ENCODE measurements at regions not wholly inside any gene's neighbourhood (a gene's known extent, or its start where the extent isn't known, plus 50 kb on each side); places are given as distances from the start of the nearest gene placed in this dataset.

DNA sequence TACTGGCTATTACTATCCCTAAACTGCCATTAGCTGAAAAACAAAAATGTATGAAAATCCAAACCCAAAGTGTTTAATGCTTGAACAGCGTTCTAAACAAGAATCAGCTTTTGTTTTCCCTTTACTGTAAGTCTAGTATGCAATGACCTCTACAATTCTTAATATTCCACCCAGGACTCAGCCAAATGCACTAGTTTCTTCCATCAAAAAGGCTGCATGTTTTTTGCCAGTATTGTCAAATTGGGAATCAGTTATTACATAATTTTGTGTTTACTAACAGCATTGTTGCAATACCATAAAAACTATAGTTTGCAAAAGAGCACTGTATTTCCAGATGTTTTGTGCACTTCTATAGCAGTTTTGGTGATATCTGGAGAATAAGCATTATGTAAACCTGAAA is 634.5 kb downstream of the LTN1 start:
- TF ChIP-seq, protein P1, sequence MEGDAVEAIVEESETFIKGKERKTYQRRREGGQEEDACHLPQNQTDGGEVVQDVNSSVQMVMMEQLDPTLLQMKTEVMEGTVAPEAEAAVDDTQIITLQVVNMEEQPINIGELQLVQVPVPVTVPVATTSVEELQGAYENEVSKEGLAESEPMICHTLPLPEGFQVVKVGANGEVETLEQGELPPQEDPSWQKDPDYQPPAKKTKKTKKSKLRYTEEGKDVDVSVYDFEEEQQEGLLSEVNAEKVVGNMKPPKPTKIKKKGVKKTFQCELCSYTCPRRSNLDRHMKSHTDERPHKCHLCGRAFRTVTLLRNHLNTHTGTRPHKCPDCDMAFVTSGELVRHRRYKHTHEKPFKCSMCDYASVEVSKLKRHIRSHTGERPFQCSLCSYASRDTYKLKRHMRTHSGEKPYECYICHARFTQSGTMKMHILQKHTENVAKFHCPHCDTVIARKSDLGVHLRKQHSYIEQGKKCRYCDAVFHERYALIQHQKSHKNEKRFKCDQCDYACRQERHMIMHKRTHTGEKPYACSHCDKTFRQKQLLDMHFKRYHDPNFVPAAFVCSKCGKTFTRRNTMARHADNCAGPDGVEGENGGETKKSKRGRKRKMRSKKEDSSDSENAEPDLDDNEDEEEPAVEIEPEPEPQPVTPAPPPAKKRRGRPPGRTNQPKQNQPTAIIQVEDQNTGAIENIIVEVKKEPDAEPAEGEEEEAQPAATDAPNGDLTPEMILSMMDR (IDR thresholded peaks at IDR 0.05): no peak
- no peak for TF ChIP-seq EP300 (IDR thresholded peaks at IDR 0.05)
- TF ChIP-seq POLR2A (IDR thresholded peaks at IDR 0.05): no peak
